WTC11 (cell line): ENCODE measurements at regions not wholly inside any gene's neighbourhood (a gene's known extent, or its start where the extent isn't known, plus 50 kb on each side); places are given as distances from the start of the nearest gene placed in this dataset.

ENCODE experiments used
- ATAC-seq: fragments of 200-7000 bp; cut with Tn5 transposase; 2 replicates; pipeline ENCODE4 v1.10.0; 2021; ENCODE audit warnings: mild to moderate bottlenecking, moderate library complexity
- CTCF ChIA-PET: fragments of 300-600 bp; sonication (Branson Sonifier 250); formaldehyde crosslinking; loops from one replicate; lab custom pipeline; 2021; ENCODE audit warnings: antibody characterized with exemption; lab: Charles Lee
- POLR2A ChIA-PET: fragments of 350-600 bp; sonication (Branson Sonifier 250); formaldehyde crosslinking; loops from one replicate; lab custom pipeline; 2021; ENCODE audit warnings: antibody characterized with exemption; lab: Charles Lee
- DNase-seq: peaks from one replicate; pipeline ENCODE4 v3.0.0; 2021; ENCODE audit warnings: low spot score
- H3K27ac Mint-ChIP-seq: 2 replicates; pipeline ENCODE4 v1.8.0; 2021; ENCODE audit warnings: mixed read lengths
- H3K27me3 Mint-ChIP-seq: 2 replicates; pipeline ENCODE4 v1.8.0; 2021; ENCODE audit warnings: low read depth, mild to moderate bottlenecking, moderate library complexity, mixed read lengths
- H3K36me3 Mint-ChIP-seq: 2 replicates; pipeline ENCODE4 v1.8.0; 2021; ENCODE audit warnings: mixed read lengths
- H3K4me1 Mint-ChIP-seq: 2 replicates; pipeline ENCODE4 v1.8.0; 2022; ENCODE audit warnings: mixed read lengths
- H3K4me3 Mint-ChIP-seq: 2 replicates; pipeline ENCODE4 v1.8.0; 2021; ENCODE audit warnings: mild to moderate bottlenecking, moderate library complexity, mixed read lengths
- H3K9me3 Mint-ChIP-seq: 2 replicates; pipeline ENCODE4 v1.8.0; 2021; ENCODE audit warnings: mixed read lengths
- ATF2 ChIP-seq: sonication (generic); formaldehyde crosslinking; IDR thresholded peaks from 2 replicates; pipeline ENCODE4 v1.8.1; 2022; ENCODE audit warnings: low read depth, missing genetic modification reagents, borderline replicate concordance
- CBFB ChIP-seq: sonication (generic); formaldehyde crosslinking; IDR thresholded peaks from 2 replicates; pipeline ENCODE4 v1.8.1; 2022; ENCODE audit warnings: mild to moderate bottlenecking, low read depth, missing genetic modification reagents
- CDX4 ChIP-seq: fragments of 250-450 bp; sonication (Bioruptor Pico); IDR thresholded peaks from 2 replicates; pipeline ENCODE4 v1.9.0; 2021; ENCODE audit warnings: moderate library complexity, mild to moderate bottlenecking, inconsistent platforms, borderline replicate concordance
- CTCF ChIP-seq: fragments of 200-600 bp; IDR thresholded peaks from 2 replicates; pipeline ENCODE4 v1.8.0; 2022; ENCODE audit warnings: antibody characterized with exemption
- ETV6 ChIP-seq: sonication (generic); formaldehyde crosslinking; IDR thresholded peaks from 2 replicates; pipeline ENCODE4 v1.8.1; 2022; ENCODE audit warnings: mild to moderate bottlenecking, missing genetic modification reagents
- FOXJ3 ChIP-seq: sonication (generic); formaldehyde crosslinking; IDR thresholded peaks from 2 replicates; pipeline ENCODE4 v1.9.0; 2021; ENCODE audit warnings: missing genetic modification reagents, mild to moderate bottlenecking, borderline replicate concordance
- FOXP4 ChIP-seq: sonication (generic); formaldehyde crosslinking; IDR thresholded peaks from 2 replicates; pipeline ENCODE4 v1.8.0; 2022; ENCODE audit warnings: mild to moderate bottlenecking, missing genetic modification reagents
- GTF2I ChIP-seq: fragments of 250-450 bp; sonication (Bioruptor Pico); conservative IDR thresholded peaks from 2 replicates; pipeline ENCODE4 v1.4.0; 2021; ENCODE audit warnings: mild to moderate bottlenecking
- JAZF1 ChIP-seq: fragments of 250-450 bp; sonication (Bioruptor Pico); IDR thresholded peaks from 2 replicates; pipeline ENCODE4 v1.9.0; 2021; ENCODE audit warnings: moderate library complexity, mild to moderate bottlenecking, inconsistent platforms
- MLX ChIP-seq: sonication (generic); formaldehyde crosslinking; IDR thresholded peaks from 2 replicates; pipeline ENCODE4 v1.8.1; 2023; ENCODE audit warnings: mild to moderate bottlenecking, missing genetic modification reagents, moderate library complexity
- MYBL2 ChIP-seq: sonication (generic); formaldehyde crosslinking; IDR thresholded peaks from 2 replicates; pipeline ENCODE4 v1.8.1; 2023; ENCODE audit warnings: mild to moderate bottlenecking, moderate library complexity, missing genetic modification reagents
- SMAD3 ChIP-seq: sonication (generic); formaldehyde crosslinking; IDR thresholded peaks from 2 replicates; pipeline ENCODE4 v1.8.0; 2022; ENCODE audit warnings: missing genetic modification reagents, mild to moderate bottlenecking, borderline replicate concordance
- TCF7 ChIP-seq: sonication (generic); formaldehyde crosslinking; IDR thresholded peaks from 2 replicates; pipeline ENCODE4 v1.8.0; 2022; ENCODE audit warnings: mild to moderate bottlenecking, low read depth, missing genetic modification reagents, moderate library complexity
- ZBTB43 ChIP-seq: sonication (generic); formaldehyde crosslinking; IDR thresholded peaks from 2 replicates; pipeline ENCODE4 v1.8.1; 2023; ENCODE audit warnings: mild to moderate bottlenecking, missing genetic modification reagents
- ZNF281 ChIP-seq: sonication (generic); formaldehyde crosslinking; IDR thresholded peaks from 2 replicates; pipeline ENCODE4 v1.8.0; 2023; ENCODE audit warnings: mild to moderate bottlenecking, missing genetic modification reagents
- ZNF423 ChIP-seq: fragments of 250-450 bp; sonication (Bioruptor Pico); IDR thresholded peaks from 2 replicates; pipeline ENCODE4 v2.1.2; 2022; ENCODE audit warnings: mild to moderate bottlenecking, moderate library complexity
- ZNF425 ChIP-seq: fragments of 250-450 bp; sonication (Bioruptor Pico); conservative IDR thresholded peaks from 2 replicates; pipeline ENCODE4 v1.9.0; 2021; ENCODE audit warnings: mild to moderate bottlenecking

- no peak for DNase-seq
- TF ChIP-seq ZNF425 (CRISPR knock-in tag) (no peak), CBFB (CRISPR knock-in tag) (no peak), FOXJ3 (CRISPR knock-in tag) (no peak), ETV6 (CRISPR knock-in tag) (no peak)
- TF ChIP-seq, all 79 proteins: peak for 0
- H3K27ac Mint-ChIP-seq = no peak overlapping the region
- no peak for ATAC-seq
- CTCF ChIA-PET = no interaction called here
- no peaks in the 10 kb centered on the region for H3K36me3 Mint-ChIP-seq
- POLR2A ChIA-PET = no interaction called here
- H3K4me1 Mint-ChIP-seq = peaks cover 2% of the 10 kb centered on the region; the same call in 1 of the 2 replicates
- no peaks in the 10 kb centered on the region for H3K27me3 Mint-ChIP-seq
- H3K9me3 Mint-ChIP-seq = no peaks in the 10 kb centered on the region
- H3K4me3 Mint-ChIP-seq = no peak overlapping the region
Measured at GRCh38 chr13:105737688-105738087, 797.8 kb downstream of the EFNB2 start.

- H3K4me1 Mint-ChIP-seq = no peaks in the 10 kb centered on the region
- ATAC-seq (no peak), DNase-seq (no peak)
- no peaks in the 10 kb centered on the region; the same call in 1 of the 2 replicates for H3K9me3 Mint-ChIP-seq
- CTCF ChIA-PET = interaction anchor here (1.0 to 1.3 kb wide), 2 partner anchors 14 to 247 kb away, joined by 3 read pairs; no protein-coding TSS in a partner anchor
- H3K27ac Mint-ChIP-seq = no peak overlapping the region
- no peak overlapping the region for H3K4me3 Mint-ChIP-seq
- POLR2A ChIA-PET = no interaction called here
- TF ChIP-seq CDX4 (CRISPR knock-in tag) (no peak), ZNF281 (CRISPR knock-in tag) (no peak), FOXP4 (CRISPR knock-in tag) (no peak), FOXJ3 (CRISPR knock-in tag) (no peak), CTCF (no peak), JAZF1 (no peak), ATF2 (CRISPR knock-in tag) (no peak), ZBTB43 (CRISPR knock-in tag) (no peak), TCF7 (CRISPR knock-in tag) (no peak), MYBL2 (CRISPR knock-in tag) (no peak), GTF2I (CRISPR knock-in tag) (no peak), SMAD3 (CRISPR knock-in tag) (no peak), ZNF423 (CRISPR knock-in tag) (no peak), MLX (no peak)
- no peaks in the 10 kb centered on the region for H3K27me3 Mint-ChIP-seq
- H3K36me3 Mint-ChIP-seq = no peaks in the 10 kb centered on the region
Measured at GRCh38 chr13:105735281-105735680, 800.2 kb downstream of the EFNB2 start.
